IPS-20b (cell line): ENCODE measurements at regions not wholly inside any gene's neighbourhood (a gene's known extent, or its start where the extent isn't known, plus 50 kb on each side); places are given as distances from the start of the nearest gene placed in this dataset.

Source experiments
- H3K27ac ChIP-seq: one replicate; pipeline ENCODE4 v1.5.1; 2013; ENCODE audit warnings: low read length
- H3K27me3 ChIP-seq: 2 replicates; pipeline ENCODE4 v1.6.1; 2013; ENCODE audit warnings: mild to moderate bottlenecking, low read length, inconsistent platforms; ENCODE audit not compliant: insufficient read depth
- H3K36me3 ChIP-seq: 2 replicates; pipeline ENCODE4 v1.6.1; 2013; ENCODE audit warnings: low read depth, mild to moderate bottlenecking, inconsistent platforms, low read length, moderate library complexity; ENCODE audit not compliant: insufficient read depth
- H3K4me1 ChIP-seq: 2 replicates; pipeline ENCODE4 v1.6.1; 2013; ENCODE audit warnings: mild to moderate bottlenecking, control low read depth, inconsistent platforms, low read length, moderate library complexity; ENCODE audit not compliant: insufficient read depth
- H3K4me3 ChIP-seq: 2 replicates; pipeline ENCODE4 v1.5.1; 2013; ENCODE audit warnings: mild to moderate bottlenecking, low read length, inconsistent platforms
- H3K9ac ChIP-seq: 2 replicates; pipeline ENCODE4 v1.6.1; 2013; ENCODE audit warnings: low read depth, mild to moderate bottlenecking, inconsistent platforms, low read length, moderate library complexity
- H3K9me3 ChIP-seq: 2 replicates; pipeline ENCODE4 v1.6.1; 2013; ENCODE audit warnings: mild to moderate bottlenecking, low read depth, low read length, inconsistent platforms; ENCODE audit not compliant: insufficient read depth

GRCh38 chrX:104329731-104330130 is 75.0 kb upstream of the ESX1 start:
- Histone ChIP-seq H3K4me3 (no peak overlapping the region), H3K27ac (no peak overlapping the region), H3K9ac (no peak overlapping the region), H3K9me3 (no peaks in the 10 kb centered on the region), H3K4me1 (no peaks in the 10 kb centered on the region), H3K36me3 (no peaks in the 10 kb centered on the region), H3K27me3 (no peaks in the 10 kb centered on the region)

- H3K27me3 ChIP-seq = no peaks in the 10 kb centered on the region
- H3K9me3 ChIP-seq = no peaks in the 10 kb centered on the region
- no peaks in the 10 kb centered on the region for H3K4me1 ChIP-seq
- H3K27ac ChIP-seq = no peak overlapping the region
- H3K4me3 ChIP-seq = no peak overlapping the region
- H3K9ac ChIP-seq = no peak overlapping the region
- no peaks in the 10 kb centered on the region for H3K36me3 ChIP-seq
Observed at GRCh38 chrX:104325213-104325585, 70.5 kb upstream of the ESX1 start.

- Histone ChIP-seq H3K4me1 (no peaks in the 10 kb centered on the region), H3K27ac (no peak overlapping the region), H3K9me3 (no peaks in the 10 kb centered on the region)
Observed at GRCh38 chrX:104324461-104325212, 69.9 kb upstream of the ESX1 start.

GRCh38 chrX:104319346-104319745 is 64.6 kb upstream of the ESX1 start:
- Histone ChIP-seq H3K9ac (no peak overlapping the region), H3K4me1 (peaks cover 8% of the 10 kb centered on the region), H3K27me3 (no peaks in the 10 kb centered on the region), H3K4me3 (no peak overlapping the region), H3K27ac (no peak overlapping the region), H3K36me3 (no peaks in the 10 kb centered on the region), H3K9me3 (no peaks in the 10 kb centered on the region)

More at GRCh38 chrX:104324461-104325212, 69.9 kb upstream of the ESX1 start:
- Histone ChIP-seq H3K4me3 (no peak overlapping the region), H3K9ac (no peak overlapping the region), H3K36me3 (no peaks in the 10 kb centered on the region), H3K27me3 (no peaks in the 10 kb centered on the region)

GRCh38 chrX:104318330-104319009 is 63.7 kb upstream of the ESX1 start:
- Histone ChIP-seq H3K4me1 (peaks cover 8% of the 10 kb centered on the region), H3K4me3 (0 out of 2 replicates have a peak overlapping the region, but pooled peaks have one; percentile 14), H3K36me3 (no peaks in the 10 kb centered on the region), H3K9me3 (no peaks in the 10 kb centered on the region), H3K27me3 (no peaks in the 10 kb centered on the region), H3K9ac (no peak overlapping the region), H3K27ac (no peak overlapping the region)

- H3K4me3 ChIP-seq = no peak overlapping the region
Observed at GRCh38 chrX:104316739-104317138, 62.0 kb upstream of the ESX1 start.

GRCh38 chrX:104315555-104315954 is 60.8 kb upstream of the ESX1 start:
- no peak overlapping the region for H3K9ac ChIP-seq
- no peaks in the 10 kb centered on the region for H3K9me3 ChIP-seq
- no peak overlapping the region for H3K27ac ChIP-seq
- no peaks in the 10 kb centered on the region for H3K36me3 ChIP-seq
- peaks cover 8% of the 10 kb centered on the region for H3K4me1 ChIP-seq
- H3K27me3 ChIP-seq = no peaks in the 10 kb centered on the region
- no peak overlapping the region for H3K4me3 ChIP-seq

More at GRCh38 chrX:104316739-104317138, 62.0 kb upstream of the ESX1 start:
- peaks cover 8% of the 10 kb centered on the region for H3K4me1 ChIP-seq
- no peak overlapping the region for H3K9ac ChIP-seq
- no peaks in the 10 kb centered on the region for H3K36me3 ChIP-seq
- H3K9me3 ChIP-seq = no peaks in the 10 kb centered on the region
- H3K27me3 ChIP-seq = no peaks in the 10 kb centered on the region
- no peak overlapping the region for H3K27ac ChIP-seq

GRCh38 chrX:104310657-104311254 is 56.0 kb upstream of the ESX1 start:
- H3K27ac ChIP-seq = no peak overlapping the region
- H3K9ac ChIP-seq = no peak overlapping the region
- no peaks in the 10 kb centered on the region for H3K4me1 ChIP-seq
- H3K36me3 ChIP-seq = no peaks in the 10 kb centered on the region
- H3K9me3 ChIP-seq = no peaks in the 10 kb centered on the region
- no peak overlapping the region for H3K4me3 ChIP-seq
- H3K27me3 ChIP-seq = no peaks in the 10 kb centered on the region

- Histone ChIP-seq H3K27ac (no peak overlapping the region), H3K4me3 (no peak overlapping the region), H3K9ac (no peak overlapping the region), H3K36me3 (no peaks in the 10 kb centered on the region), H3K9me3 (no peaks in the 10 kb centered on the region), H3K4me1 (no peaks in the 10 kb centered on the region), H3K27me3 (no peaks in the 10 kb centered on the region)
Observed at GRCh38 chrX:104310090-104310489, 55.4 kb upstream of the ESX1 start.

- no peak overlapping the region for H3K4me3 ChIP-seq
- no peaks in the 10 kb centered on the region for H3K36me3 ChIP-seq
- H3K27me3 ChIP-seq = no peaks in the 10 kb centered on the region
- no peaks in the 10 kb centered on the region for H3K9me3 ChIP-seq
- H3K4me1 ChIP-seq = no peaks in the 10 kb centered on the region
- H3K27ac ChIP-seq = no peak overlapping the region
- no peak overlapping the region for H3K9ac ChIP-seq
Observed at GRCh38 chrX:104309169-104309568, 54.4 kb upstream of the ESX1 start.

- Histone ChIP-seq H3K36me3 (no peaks in the 10 kb centered on the region), H3K27me3 (no peaks in the 10 kb centered on the region), H3K4me1 (no peaks in the 10 kb centered on the region), H3K9ac (no peak overlapping the region), H3K9me3 (no peaks in the 10 kb centered on the region), H3K4me3 (no peak overlapping the region), H3K27ac (no peak overlapping the region)
Observed at GRCh38 chrX:104307341-104307740, 52.6 kb upstream of the ESX1 start.

GRCh38 chrX:104306180-104306579 is 51.4 kb upstream of the ESX1 start:
- Histone ChIP-seq H3K27ac (no peak overlapping the region), H3K4me3 (no peak overlapping the region), H3K9ac (no peak overlapping the region), H3K36me3 (no peaks in the 10 kb centered on the region), H3K27me3 (no peaks in the 10 kb centered on the region), H3K9me3 (no peaks in the 10 kb centered on the region), H3K4me1 (no peaks in the 10 kb centered on the region)
